GM13976 (cell line): ENCODE measurements at regions not wholly inside any gene's neighbourhood (a gene's known extent, or its start where the extent isn't known, plus 50 kb on each side); places are given as distances from the start of the nearest gene placed in this dataset.

Experiments used
- DNase-seq: peaks from one replicate; pipeline ENCODE4 v3.0.0; 2012; ENCODE audit warnings: low spot score
- in situ Hi-C: fragments of 300-500 bp; cut with MboI; formaldehyde crosslinking; loops from one replicate; pipeline ENCODE4 v1.12.0; 2022; ENCODE audit warnings: low sequenced_read_pairs, mixed read lengths, inconsistent platforms; ENCODE audit not compliant: unreplicated experiment
- TF ChIP-seq, protein P1 (sequence below): IDR thresholded peaks from 2 replicates; pipeline ENCODE4 v1.5.1; 2012; ENCODE audit warnings: borderline replicate concordance, mild to moderate bottlenecking; ENCODE audit not compliant: insufficient read depth; ENCODE audit errors: extremely low read depth, missing control alignments, control extremely low read depth

DNA sequence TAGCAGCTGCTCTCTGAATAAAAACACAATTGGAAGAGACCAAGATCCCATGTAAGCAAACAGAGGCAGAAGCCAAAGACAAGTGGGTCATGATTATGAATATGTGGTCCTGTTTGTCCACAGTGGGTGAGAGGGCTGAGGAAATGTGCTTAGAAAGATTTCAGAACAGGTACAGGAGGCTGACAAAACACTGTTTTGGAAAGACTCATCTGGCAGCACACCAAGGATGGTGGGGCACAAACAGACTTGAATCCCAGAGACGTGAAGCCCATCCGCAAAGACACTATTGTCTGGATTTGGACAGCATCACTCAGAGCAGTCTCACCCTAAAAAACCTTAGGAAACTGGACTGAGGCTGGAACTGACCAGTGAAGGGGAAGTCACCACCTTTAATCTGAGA lies 85.0 kb downstream of the ADRB2 start:
- TF ChIP-seq, protein P1, sequence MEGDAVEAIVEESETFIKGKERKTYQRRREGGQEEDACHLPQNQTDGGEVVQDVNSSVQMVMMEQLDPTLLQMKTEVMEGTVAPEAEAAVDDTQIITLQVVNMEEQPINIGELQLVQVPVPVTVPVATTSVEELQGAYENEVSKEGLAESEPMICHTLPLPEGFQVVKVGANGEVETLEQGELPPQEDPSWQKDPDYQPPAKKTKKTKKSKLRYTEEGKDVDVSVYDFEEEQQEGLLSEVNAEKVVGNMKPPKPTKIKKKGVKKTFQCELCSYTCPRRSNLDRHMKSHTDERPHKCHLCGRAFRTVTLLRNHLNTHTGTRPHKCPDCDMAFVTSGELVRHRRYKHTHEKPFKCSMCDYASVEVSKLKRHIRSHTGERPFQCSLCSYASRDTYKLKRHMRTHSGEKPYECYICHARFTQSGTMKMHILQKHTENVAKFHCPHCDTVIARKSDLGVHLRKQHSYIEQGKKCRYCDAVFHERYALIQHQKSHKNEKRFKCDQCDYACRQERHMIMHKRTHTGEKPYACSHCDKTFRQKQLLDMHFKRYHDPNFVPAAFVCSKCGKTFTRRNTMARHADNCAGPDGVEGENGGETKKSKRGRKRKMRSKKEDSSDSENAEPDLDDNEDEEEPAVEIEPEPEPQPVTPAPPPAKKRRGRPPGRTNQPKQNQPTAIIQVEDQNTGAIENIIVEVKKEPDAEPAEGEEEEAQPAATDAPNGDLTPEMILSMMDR = no peak
- in situ Hi-C loops = no loop called here

DNA sequence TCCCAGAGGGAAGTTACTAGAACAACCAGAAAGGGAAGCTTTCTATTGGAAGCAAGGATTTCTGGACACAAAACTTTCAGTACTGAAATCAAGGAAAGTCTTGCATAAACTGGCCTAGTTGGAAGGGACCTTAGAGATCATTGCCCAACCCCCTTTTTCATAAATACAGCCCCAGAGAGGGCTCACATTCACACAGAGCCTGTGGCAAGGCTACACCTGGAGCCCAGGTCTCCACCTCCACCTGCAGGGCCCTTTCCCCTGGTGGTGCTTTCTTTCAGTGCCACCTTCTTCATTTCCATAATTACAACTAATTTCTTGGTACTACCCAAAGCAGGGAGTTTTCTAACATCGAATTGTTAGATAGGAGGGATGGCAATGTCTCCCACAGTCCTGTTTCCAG lies 85.7 kb downstream of the ADRB2 start:
- no peak for DNase-seq
- in situ Hi-C loops = no loop called here
- TF ChIP-seq, protein P1 = no peak

More for the DNA sequence above, 85.0 kb downstream of the ADRB2 start:
- DNase-seq = no peak

DNA sequence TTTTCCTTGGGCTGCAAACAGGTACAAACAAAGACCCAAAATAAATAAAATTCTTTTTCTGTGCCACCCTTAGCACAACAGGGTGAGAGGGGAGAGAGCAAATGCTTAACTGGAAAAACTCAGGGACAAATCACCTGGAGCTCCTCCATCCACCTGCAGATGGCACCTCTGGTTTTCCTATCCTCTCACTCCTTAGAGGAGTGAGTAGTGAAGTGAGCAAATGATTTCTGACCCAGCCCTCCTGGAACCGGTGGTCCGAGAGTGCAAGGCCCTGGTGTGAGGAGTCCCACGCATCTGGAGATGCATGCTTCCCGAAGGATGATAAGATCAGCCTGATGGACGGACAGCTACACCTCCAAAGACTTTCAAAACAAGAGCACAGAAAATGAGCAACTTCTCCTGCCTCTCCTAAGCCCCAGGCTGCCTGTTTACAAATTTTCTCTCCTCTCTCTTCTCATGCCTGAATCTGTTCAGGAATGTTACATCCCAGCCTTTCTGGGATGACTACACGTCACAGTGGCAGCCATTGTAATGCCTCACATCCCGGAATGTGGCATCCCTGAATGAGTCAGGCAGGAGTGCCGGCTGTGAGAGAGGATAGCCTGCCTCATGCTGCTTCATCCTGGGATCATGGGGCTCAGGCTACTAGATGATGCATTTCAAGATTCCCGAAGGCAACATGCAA lies 86.4 kb downstream of the ADRB2 start:
- no peak for DNase-seq
- in situ Hi-C loops = no loop called here
- TF ChIP-seq, protein P1 = no peak

DNA sequence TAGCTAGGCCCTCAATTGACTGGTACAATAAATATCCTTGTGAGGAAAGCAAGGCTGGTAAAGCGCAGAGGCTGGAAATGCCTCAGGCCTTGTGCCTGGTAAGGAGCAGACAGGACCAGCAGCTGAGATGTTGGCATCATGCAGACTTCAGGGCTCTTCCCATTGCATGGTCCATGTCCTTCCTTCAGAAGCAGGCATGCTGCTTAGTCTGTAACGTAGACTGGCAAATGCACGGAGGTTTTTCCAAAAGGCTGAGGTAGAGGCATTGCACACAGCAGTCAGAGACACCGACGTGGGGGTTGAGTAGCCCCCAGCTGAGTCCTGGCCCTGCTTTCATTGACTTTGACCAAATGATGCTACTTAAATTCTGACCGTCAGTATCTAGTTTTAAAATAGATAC lies 87.1 kb downstream of the ADRB2 start:
- TF ChIP-seq, protein P1 = no peak
- in situ Hi-C loops = no loop called here
- DNase-seq = no peak

DNA sequence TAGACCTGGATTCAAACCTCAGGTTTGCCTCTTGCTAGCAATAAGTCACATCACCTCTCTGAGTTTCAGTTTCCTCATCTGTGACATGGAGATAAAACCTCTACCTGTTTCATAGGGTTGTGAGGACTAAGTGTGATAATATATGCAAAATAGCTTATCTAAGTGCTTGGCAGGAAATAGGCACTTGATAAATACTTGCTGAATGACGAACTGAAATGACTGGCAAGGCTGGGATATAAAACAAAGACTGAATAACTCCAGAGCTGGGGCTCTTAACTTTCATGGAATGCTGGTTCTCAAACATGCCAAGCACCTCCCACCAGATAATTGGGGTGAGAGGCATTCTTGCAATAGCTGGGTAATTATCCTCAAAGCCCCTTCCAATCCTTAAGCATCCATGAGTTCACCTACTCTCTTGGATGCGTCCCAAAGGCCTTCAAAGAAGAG lies 87.6 kb downstream of the ADRB2 start:
- no peak for DNase-seq
- in situ Hi-C loops = no loop called here
- TF ChIP-seq, protein P1 = no peak

DNA sequence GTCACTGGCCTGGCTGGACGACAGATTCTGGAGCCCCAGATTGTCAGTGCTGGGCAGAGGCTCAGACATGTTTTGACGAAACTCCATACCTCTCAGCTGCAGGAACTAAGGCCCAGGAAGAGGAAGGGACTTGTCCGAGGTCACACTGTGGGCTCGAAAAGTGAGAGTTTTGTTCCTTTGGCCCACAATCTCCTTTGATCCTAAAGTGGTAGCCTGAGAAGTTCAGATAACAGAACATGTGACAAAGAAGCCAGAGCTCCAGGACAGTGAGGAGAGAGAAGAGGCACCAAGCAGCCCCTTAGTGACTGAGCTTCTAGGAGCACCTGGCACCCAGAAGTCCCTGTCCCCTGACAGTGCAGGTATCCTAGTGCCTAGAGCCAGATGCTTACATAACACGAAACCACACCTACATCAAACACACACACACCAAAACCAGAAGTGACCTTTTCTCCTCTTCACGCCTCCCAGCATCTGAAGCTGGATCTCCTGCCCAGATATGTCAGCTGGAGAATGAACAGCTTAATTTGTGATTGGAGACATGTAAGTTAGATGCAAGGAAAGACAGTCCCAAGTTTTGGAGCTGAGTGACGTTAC lies 88.9 kb downstream of the ADRB2 start:
- no peak for DNase-seq
- TF ChIP-seq, protein P1 = no peak
- in situ Hi-C loops = no loop called here
